HepG2 (cell line): ENCODE measurements at regions not wholly inside any gene's neighbourhood (a gene's known extent, or its start where the extent isn't known, plus 50 kb on each side); places are given as distances from the start of the nearest gene placed in this dataset.

Experiments used
- IRF9 ChIP-seq: sonication (generic); formaldehyde crosslinking; IDR thresholded peaks from 2 replicates; pipeline ENCODE4 v1.8.0; 2022; ENCODE audit warnings: missing genetic modification reagents, mild to moderate bottlenecking, borderline replicate concordance
- SMAD9 ChIP-seq: sonication (generic); formaldehyde crosslinking; IDR thresholded peaks from 2 replicates; pipeline ENCODE4 v1.5.1; 2020; ENCODE audit warnings: mild to moderate bottlenecking, missing genetic modification reagents
- SRF ChIP-seq: IDR thresholded peaks from 2 replicates; pipeline ENCODE4 v1.6.1; 2011; ENCODE audit warnings: mild to moderate bottlenecking, low read depth, low read length, moderate library complexity
- STAG1 ChIP-seq: sonication (generic); formaldehyde crosslinking; IDR thresholded peaks from 2 replicates; pipeline ENCODE4 v1.4.0; 2020; ENCODE audit warnings: missing genetic modification reagents
- TERF1 ChIP-seq: sonication (generic); formaldehyde crosslinking; IDR thresholded peaks from 2 replicates; pipeline ENCODE4 v1.8.0; 2022; ENCODE audit warnings: mild to moderate bottlenecking, missing genetic modification reagents, moderate library complexity
- THAP9 ChIP-seq: sonication (generic); formaldehyde crosslinking; IDR thresholded peaks from 2 replicates; pipeline ENCODE4; 2020; ENCODE audit warnings: missing genetic modification reagents, mild to moderate bottlenecking, borderline replicate concordance
- ZNF598 ChIP-seq: sonication (generic); formaldehyde crosslinking; IDR thresholded peaks from 2 replicates; pipeline ENCODE4 v1.5.1; 2020; ENCODE audit warnings: mild to moderate bottlenecking, missing genetic modification reagents, borderline replicate concordance
- ZNF781 ChIP-seq: sonication (generic); formaldehyde crosslinking; IDR thresholded peaks from 2 replicates; pipeline ENCODE4 v1.5.1; 2020; ENCODE audit warnings: borderline replicate concordance, mild to moderate bottlenecking, missing genetic modification reagents; ENCODE audit errors: not compliant biosample characterization
- ZNF788 ChIP-seq: sonication (generic); formaldehyde crosslinking; IDR thresholded peaks from 2 replicates; pipeline ENCODE4 v1.5.0; 2020; ENCODE audit warnings: mild to moderate bottlenecking, missing genetic modification reagents, borderline replicate concordance
- ZNF839 ChIP-seq: sonication (generic); formaldehyde crosslinking; IDR thresholded peaks from 2 replicates; pipeline ENCODE4 v1.4.0; 2020; ENCODE audit warnings: missing genetic modification reagents, mild to moderate bottlenecking, borderline replicate concordance
- ZNF883 ChIP-seq: sonication (generic); formaldehyde crosslinking; IDR thresholded peaks from 2 replicates; pipeline ENCODE4 v1.5.1; 2020; ENCODE audit warnings: mild to moderate bottlenecking, missing genetic modification reagents; ENCODE audit errors: not compliant biosample characterization
- TF ChIP-seq, protein P1 (sequence below): fragments of 450-650 bp; IDR thresholded peaks from 2 replicates; pipeline ENCODE4 v1.6.1; 2016
- TF ChIP-seq, protein P2 (sequence below): IDR thresholded peaks from 2 replicates; pipeline ENCODE4 v1.6.1; 2016; ENCODE audit warnings: missing genetic modification reagents, missing compliant biosample characterization

DNA sequence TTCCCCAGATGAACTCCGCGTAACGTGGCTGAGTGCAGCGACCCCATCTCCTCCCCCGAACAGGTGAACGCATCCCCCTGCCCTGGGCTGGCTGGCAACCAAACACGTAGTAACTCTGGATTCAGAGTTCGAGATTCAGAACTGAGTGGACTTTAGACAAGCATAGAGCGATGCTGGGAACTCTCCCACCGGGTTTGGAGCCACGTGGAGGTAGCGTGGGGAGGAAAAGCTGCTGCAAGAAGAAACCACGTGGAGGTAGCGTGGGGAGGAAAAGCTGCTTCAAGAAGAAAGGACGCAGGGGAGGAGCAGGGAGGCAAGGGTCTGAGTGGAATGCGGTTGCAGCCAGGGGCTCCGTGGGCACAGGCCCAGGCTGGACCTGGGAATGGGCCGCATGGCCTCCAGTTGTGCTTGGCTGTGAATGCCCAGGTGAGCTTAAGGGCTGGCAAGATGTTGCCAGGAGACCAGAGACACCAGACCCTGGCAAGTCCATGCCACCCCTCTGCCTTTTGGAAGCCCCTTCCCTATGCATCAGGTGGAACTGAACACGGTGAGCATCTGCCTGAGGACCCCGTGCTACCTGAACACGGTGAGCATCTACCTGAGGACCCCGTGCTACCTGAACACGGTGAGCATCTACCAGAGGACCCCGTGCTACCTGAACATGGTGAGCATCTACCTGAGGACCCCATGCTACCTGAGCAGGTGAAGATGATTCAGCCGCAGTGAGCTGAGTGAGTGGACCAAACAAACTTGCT lies 118.0 kb upstream of the FRMD1 start (continued):
- peak; percentile 57; the same call in 1 of the 2 replicates for TF ChIP-seq THAP9 (CRISPR knock-in tag)
- TF ChIP-seq ZNF883 (CRISPR knock-in tag): peak; percentile 71
- no peak for TF ChIP-seq TERF1 (CRISPR knock-in tag)
- TF ChIP-seq ZNF598 (CRISPR knock-in tag): no peak
- no peak for TF ChIP-seq SRF
- peak; percentile 54; the same call in 1 of the 2 replicates for TF ChIP-seq IRF9 (CRISPR knock-in tag)
- no peak for TF ChIP-seq STAG1
- TF ChIP-seq ZNF781 (CRISPR knock-in tag): no peak
- no peak for TF ChIP-seq ZNF839 (CRISPR knock-in tag)
- peak; percentile 25; the same call in 1 of the 2 replicates for TF ChIP-seq SMAD9 (CRISPR knock-in tag)
- TF ChIP-seq ZNF788 (CRISPR knock-in tag): no peak
- TF ChIP-seq, protein P1, sequence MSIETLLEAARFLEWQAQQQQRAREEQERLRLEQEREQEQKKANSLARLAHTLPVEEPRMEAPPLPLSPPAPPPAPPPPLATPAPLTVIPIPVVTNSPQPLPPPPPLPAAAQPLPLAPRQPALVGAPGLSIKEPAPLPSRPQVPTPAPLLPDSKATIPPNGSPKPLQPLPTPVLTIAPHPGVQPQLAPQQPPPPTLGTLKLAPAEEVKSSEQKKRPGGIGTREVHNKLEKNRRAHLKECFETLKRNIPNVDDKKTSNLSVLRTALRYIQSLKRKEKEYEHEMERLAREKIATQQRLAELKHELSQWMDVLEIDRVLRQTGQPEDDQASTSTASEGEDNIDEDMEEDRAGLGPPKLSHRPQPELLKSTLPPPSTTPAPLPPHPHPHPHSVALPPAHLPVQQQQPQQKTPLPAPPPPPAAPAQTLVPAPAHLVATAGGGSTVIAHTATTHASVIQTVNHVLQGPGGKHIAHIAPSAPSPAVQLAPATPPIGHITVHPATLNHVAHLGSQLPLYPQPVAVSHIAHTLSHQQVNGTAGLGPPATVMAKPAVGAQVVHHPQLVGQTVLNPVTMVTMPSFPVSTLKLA: peak; percentile 52
- TF ChIP-seq, protein P2, sequence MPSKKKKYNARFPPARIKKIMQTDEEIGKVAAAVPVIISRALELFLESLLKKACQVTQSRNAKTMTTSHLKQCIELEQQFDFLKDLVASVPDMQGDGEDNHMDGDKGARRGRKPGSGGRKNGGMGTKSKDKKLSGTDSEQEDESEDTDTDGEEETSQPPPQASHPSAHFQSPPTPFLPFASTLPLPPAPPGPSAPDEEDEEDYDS: no peak
